ENCODE measurements at regions not wholly inside any gene's neighbourhood (a gene's known extent, or its start where the extent isn't known, plus 50 kb on each side); places are given as distances from the start of the nearest gene placed in this dataset.
A peak's percentile ranks its signal among the peaks of the same experiment; 100 is the strongest.

DNA sequence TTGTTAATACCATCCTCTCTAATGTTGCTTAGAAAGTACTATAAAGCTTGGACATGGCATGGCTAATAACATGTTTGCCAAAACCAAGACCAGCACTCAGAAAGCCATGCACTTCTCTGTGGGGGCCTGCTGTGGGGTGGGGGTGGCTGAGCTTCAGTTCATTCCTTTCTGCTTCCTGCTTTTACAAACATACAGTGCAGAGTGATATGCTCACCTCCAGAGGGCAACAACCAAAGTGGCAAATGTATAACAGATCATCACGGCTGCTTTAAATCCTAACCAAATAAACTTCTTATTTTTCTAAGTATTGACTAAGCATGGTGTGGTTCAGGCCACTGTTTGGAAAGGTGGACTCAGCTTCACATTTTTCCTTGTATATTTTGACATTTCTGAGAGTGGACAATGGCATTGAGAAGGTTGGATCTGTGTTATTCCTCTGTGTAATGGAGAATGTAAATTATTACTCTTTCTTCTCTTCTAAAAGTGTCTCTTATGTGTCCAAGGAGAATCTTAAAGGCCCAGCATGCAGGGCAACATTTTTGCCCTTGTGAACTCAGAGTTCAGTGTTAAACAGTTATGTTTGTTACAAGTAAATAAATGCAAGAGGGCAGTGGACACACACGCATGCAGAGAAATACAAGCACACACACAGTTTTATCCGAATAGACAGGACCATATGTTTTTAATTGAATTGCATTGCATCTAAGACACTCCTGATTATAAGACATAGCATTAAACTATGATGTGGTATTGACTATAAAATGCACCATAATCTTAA lies 186.1 kb downstream of the HERPUD2 start:
- H3K27me3 ChIP-seq (ENCODE audit: control insufficient read depth in 2 of 2, insufficient read depth in 2 of 2, low read length in 2 of 2): no peaks in the 10 kb centered on the region; a peak in 1 of 5 replicates
- 0% methylated on average over 3 of the region's 3 CpGs for WGBS (ENCODE audit: insufficient coverage, low coverage, missing lambda C conversion rate)
- POLR2A ChIA-PET: no interaction called here
- FAIRE-seq: peak; percentile 65
- intact Hi-C loops (cut with micrococcal nuclease) (no loop called here), in situ Hi-C loops (cut with MboI) (no loop called here)
- H3K4me3 ChIP-seq: no peak overlapping the region
- no peak overlapping the region for H3K9ac ChIP-seq (ENCODE audit: insufficient read depth in 1 of 2, low read depth in 2 of 2, low read length in 2 of 2)
- no peaks in the 10 kb centered on the region for H3K9me3 ChIP-seq (replicated peaks; ENCODE audit: control insufficient read depth, insufficient read depth, low read depth, low read length)
- CTCF ChIA-PET (ENCODE audit: low intra/inter-chr PET ratio): no interaction called here
- peak; percentile 76 for ATAC-seq
- no TSS peak for BruUV-seq (replicated peaks)
- H3K27ac ChIP-seq (ENCODE audit: extremely low read depth, low read depth, low read length): no peak overlapping the region
- H3K36me3 ChIP-seq (ENCODE audit: control insufficient read depth, insufficient read depth, low read length): no peaks in the 10 kb centered on the region
- DNase-seq (ENCODE audit: extremely low read depth in 1 of 4, low spot score in 3 of 4): no peak
- no peaks in the 10 kb centered on the region for H3K9me1 ChIP-seq (ENCODE audit: control insufficient read depth, insufficient read depth, low read length)
- H3K4me2 ChIP-seq (ENCODE audit: insufficient read depth, low read length): no peak overlapping the region
- no peaks in the 10 kb centered on the region for H4K20me1 ChIP-seq (replicated peaks; ENCODE audit: control insufficient read depth, insufficient read depth, low read length)
- no peaks in the 10 kb centered on the region for H3K79me2 ChIP-seq (ENCODE audit: control insufficient read depth, insufficient read depth, low read length)
- H2AFZ ChIP-seq (ENCODE audit: low read depth, low read length): no peak overlapping the region
- no peaks in the 10 kb centered on the region for H3K4me1 ChIP-seq (replicated peaks in 1 of 2; ENCODE audit: control insufficient read depth in 2 of 2, insufficient read depth in 2 of 2, low read length in 2 of 2)
- TF ChIP-seq FUS (optimal IDR thresholded peaks at IDR 0.05; ENCODE audit: low read depth, low read length) (no peak), ZNF146 (CRISPR knock-in tag; IDR thresholded peaks at IDR 0.05; ENCODE audit: unreplicated experiment) (no peak), POLR3A (IDR thresholded peaks at IDR 0.05; ENCODE audit: borderline replicate concordance, extremely low read depth, insufficient read depth, insufficient read length) (no peak), WHSC1 (IDR thresholded peaks at IDR 0.05; ENCODE audit: low read length) (no peak), HLTF (IDR thresholded peaks at IDR 0.05) (no peak), PHF8 (IDR thresholded peaks at IDR 0.05; ENCODE audit: borderline replicate concordance, low read length) (no peak), POLR2H (tag; IDR thresholded peaks at IDR 0.05; ENCODE audit: low read depth) (no peak), PRMT5 (CRISPR knock-in tag; IDR thresholded peaks at IDR 0.05) (no peak), PRPF4 (IDR thresholded peaks at IDR 0.05; ENCODE audit: insufficient read depth, low read depth, low read length, poor library complexity, severe bottlenecking) (no peak), ZNF175 (CRISPR knock-in tag; IDR thresholded peaks at IDR 0.05; ENCODE audit: low read depth) (no peak)
- TF ChIP-seq, protein P1, sequence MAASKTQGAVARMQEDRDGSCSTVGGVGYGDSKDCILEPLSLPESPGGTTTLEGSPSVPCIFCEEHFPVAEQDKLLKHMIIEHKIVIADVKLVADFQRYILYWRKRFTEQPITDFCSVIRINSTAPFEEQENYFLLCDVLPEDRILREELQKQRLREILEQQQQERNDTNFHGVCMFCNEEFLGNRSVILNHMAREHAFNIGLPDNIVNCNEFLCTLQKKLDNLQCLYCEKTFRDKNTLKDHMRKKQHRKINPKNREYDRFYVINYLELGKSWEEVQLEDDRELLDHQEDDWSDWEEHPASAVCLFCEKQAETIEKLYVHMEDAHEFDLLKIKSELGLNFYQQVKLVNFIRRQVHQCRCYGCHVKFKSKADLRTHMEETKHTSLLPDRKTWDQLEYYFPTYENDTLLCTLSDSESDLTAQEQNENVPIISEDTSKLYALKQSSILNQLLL (CRISPR knock-in tag; IDR thresholded peaks at IDR 0.05; ENCODE audit: borderline replicate concordance): no peak
- TF ChIP-seq, protein P2, sequence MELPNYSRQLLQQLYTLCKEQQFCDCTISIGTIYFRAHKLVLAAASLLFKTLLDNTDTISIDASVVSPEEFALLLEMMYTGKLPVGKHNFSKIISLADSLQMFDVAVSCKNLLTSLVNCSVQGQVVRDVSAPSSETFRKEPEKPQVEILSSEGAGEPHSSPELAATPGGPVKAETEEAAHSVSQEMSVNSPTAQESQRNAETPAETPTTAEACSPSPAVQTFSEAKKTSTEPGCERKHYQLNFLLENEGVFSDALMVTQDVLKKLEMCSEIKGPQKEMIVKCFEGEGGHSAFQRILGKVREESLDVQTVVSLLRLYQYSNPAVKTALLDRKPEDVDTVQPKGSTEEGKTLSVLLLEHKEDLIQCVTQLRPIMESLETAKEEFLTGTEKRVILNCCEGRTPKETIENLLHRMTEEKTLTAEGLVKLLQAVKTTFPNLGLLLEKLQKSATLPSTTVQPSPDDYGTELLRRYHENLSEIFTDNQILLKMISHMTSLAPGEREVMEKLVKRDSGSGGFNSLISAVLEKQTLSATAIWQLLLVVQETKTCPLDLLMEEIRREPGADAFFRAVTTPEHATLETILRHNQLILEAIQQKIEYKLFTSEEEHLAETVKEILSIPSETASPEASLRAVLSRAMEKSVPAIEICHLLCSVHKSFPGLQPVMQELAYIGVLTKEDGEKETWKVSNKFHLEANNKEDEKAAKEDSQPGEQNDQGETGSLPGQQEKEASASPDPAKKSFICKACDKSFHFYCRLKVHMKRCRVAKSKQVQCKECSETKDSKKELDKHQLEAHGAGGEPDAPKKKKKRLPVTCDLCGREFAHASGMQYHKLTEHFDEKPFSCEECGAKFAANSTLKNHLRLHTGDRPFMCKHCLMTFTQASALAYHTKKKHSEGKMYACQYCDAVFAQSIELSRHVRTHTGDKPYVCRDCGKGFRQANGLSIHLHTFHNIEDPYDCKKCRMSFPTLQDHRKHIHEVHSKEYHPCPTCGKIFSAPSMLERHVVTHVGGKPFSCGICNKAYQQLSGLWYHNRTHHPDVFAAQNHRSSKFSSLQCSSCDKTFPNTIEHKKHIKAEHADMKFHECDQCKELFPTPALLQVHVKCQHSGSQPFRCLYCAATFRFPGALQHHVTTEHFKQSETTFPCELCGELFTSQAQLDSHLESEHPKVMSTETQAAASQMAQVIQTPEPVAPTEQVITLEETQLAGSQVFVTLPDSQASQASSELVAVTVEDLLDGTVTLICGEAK (IDR thresholded peaks at IDR 0.05): no peak
- TF ChIP-seq, protein P2 (CRISPR knock-in tag; IDR thresholded peaks at IDR 0.05): no peak
